Ovary (tissue), 7 donors: ENCODE measurements at regions not wholly inside any gene's neighbourhood (a gene's known extent, or its start where the extent isn't known, plus 50 kb on each side); places are given as distances from the start of the nearest gene placed in this dataset.

Experiments
- DNase-seq, 5 donors: peaks; one replicate each; pipeline ENCODE4 v3.0.0-alpha.2; 2019 to 2020
- H3K27ac ChIP-seq, 2 donors: fragments of 200-600 bp; one replicate each; pipeline versions ENCODE4 v1.5.1 to v1.8.0; 2019 to 2022
- H3K27me3 ChIP-seq: fragments of 200-600 bp; one replicate; pipeline ENCODE4 v1.8.0; 2022
- H3K36me3 ChIP-seq: fragments of 200-600 bp; sonication (generic); one replicate; pipeline ENCODE4 v1.5.1; 2019
- H3K4me1 ChIP-seq: one replicate; pipeline ENCODE4 v1.8.1; 2013; ENCODE audit warnings: mild to moderate bottlenecking, moderate library complexity; ENCODE audit not compliant: insufficient read depth
- H3K4me3 ChIP-seq: fragments of 200-600 bp; sonication (generic); one replicate; pipeline ENCODE4 v1.5.1; 2017
- H3K9me3 ChIP-seq, 2 donors: fragments of 200-600 bp in 1 of 2; sonication (generic) in 1 of 2; one replicate each; pipeline versions ENCODE4 v1.5.1 to v1.8.1; 2013 to 2019; ENCODE audit warnings: mild to moderate bottlenecking in 1 of 2, moderate library complexity in 1 of 2
- EP300 ChIP-seq: sonication (generic); formaldehyde crosslinking; IDR thresholded peaks from one replicate; pipeline ENCODE4 v1.6.1; 2017; ENCODE audit warnings: antibody characterized with exemption
- POLR2A ChIP-seq: fragments of 450-650 bp; IDR thresholded peaks from one replicate; pipeline ENCODE4 v1.6.1; 2017; ENCODE audit warnings: antibody characterized with exemption, mild to moderate bottlenecking, moderate library complexity
- WGBS, 3 donors: extraction: QIAGEN DNeasy Blood & Tissue Kit in 1 of 3; methylation state at CpG; one replicate each; pipeline versions ENCODE4 v1.1.5 to v1.1.7; 2013 to 2017; 5-methylcytosine and 5-hydroxymethylcytosine counted together
- intact Hi-C, 4 donors: fragments of 100-400 bp; cut with DNase I; formaldehyde crosslinking; loops; one replicate each; pipeline versions ENCODE4 v1.11.0 to v1.15.1; 2022 to 2023
- TF ChIP-seq, protein P1 (sequence below), 3 donors: fragments of 450-650 bp in 2 of 3; fragments of 200-600 bp in 1 of 3; IDR thresholded peaks; one replicate each; pipeline versions ENCODE4 v1.5.1 to v1.8.0; 2016 to 2022; ENCODE audit warnings: antibody characterized with exemption in 3 of 3, mild to moderate bottlenecking in 1 of 3
- donor health status: DM: no; HTN: no; CAD: no; lungs with moderate emphysema.
- donor health status: DM: no; HTN: no; CAD: no.
- donor health status: Bipolar disorder and iron deficiency.
- donor health status: DM: no; HTN: no; CAD: no.
- donor health status: DM: yes; HTN: yes; CAD: no.

DNA sequence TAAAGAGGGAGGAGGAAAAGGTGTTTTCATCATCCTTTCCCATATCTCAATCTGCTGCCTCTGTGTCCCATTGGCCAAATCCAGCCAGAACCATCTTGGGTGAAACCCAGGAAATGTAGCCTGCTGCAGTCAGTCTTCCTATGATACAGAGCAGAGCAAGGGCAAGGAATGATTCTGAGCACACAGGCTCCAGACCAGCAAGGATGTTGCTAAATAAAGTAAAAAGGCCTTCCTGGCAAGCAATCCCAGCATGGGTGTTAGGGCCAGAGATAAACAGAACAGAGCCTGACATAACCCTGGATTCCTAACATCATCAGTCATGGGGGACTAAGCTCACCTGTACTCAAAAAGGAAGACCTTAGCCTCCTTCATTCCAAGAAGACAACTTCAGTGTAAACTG lies 90.7 kb upstream of the AGTR1 start:
- no peak overlapping the region for H3K27ac ChIP-seq
- H3K4me3 ChIP-seq, result no peak overlapping the region
- H3K36me3 ChIP-seq, result no peaks in the 10 kb centered on the region
- TF ChIP-seq, protein P1, sequence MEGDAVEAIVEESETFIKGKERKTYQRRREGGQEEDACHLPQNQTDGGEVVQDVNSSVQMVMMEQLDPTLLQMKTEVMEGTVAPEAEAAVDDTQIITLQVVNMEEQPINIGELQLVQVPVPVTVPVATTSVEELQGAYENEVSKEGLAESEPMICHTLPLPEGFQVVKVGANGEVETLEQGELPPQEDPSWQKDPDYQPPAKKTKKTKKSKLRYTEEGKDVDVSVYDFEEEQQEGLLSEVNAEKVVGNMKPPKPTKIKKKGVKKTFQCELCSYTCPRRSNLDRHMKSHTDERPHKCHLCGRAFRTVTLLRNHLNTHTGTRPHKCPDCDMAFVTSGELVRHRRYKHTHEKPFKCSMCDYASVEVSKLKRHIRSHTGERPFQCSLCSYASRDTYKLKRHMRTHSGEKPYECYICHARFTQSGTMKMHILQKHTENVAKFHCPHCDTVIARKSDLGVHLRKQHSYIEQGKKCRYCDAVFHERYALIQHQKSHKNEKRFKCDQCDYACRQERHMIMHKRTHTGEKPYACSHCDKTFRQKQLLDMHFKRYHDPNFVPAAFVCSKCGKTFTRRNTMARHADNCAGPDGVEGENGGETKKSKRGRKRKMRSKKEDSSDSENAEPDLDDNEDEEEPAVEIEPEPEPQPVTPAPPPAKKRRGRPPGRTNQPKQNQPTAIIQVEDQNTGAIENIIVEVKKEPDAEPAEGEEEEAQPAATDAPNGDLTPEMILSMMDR (IDR thresholded peaks at IDR 0.05), result no peak
- no peak for TF ChIP-seq EP300
- no peak for TF ChIP-seq POLR2A
- H3K4me1 ChIP-seq, result peaks cover 9% of the 10 kb centered on the region
- H3K9me3 ChIP-seq, result no peaks in the 10 kb centered on the region
- DNase-seq, result no peak
- no peaks in the 10 kb centered on the region for H3K27me3 ChIP-seq
- intact Hi-C loops, result no loop called here

DNA sequence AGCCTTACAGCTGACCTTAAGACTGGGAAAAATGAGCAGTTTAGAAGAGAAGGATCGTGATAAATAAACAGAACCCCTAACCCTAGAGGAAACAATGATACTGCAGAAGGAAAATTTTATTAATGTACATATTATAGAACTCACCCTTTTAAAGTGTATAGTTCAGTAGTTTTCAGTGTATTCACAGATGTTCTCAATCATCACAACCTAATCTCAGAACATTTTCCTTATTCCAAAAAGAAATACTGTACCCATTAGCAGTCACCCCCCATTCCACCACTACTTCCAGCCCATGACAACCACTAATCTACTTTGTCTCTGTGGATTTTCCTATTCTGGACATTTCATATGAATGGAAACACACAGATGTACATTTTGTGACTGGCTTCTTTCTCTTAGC lies 90.2 kb upstream of the AGTR1 start:
- DNase-seq, result no peak
- Histone ChIP-seq H3K27ac (no peak overlapping the region), H3K4me3 (no peak overlapping the region), H3K36me3 (no peaks in the 10 kb centered on the region), H3K9me3 (no peaks in the 10 kb centered on the region), H3K4me1 (peaks cover 9% of the 10 kb centered on the region), H3K27me3 (no peaks in the 10 kb centered on the region)
- intact Hi-C loops, result no loop called here
- TF ChIP-seq POLR2A, result no peak
- TF ChIP-seq EP300, result no peak
- TF ChIP-seq, protein P1 (IDR thresholded peaks at IDR 0.05), result no peak
- 60 to 74% (median 71%) methylated on average over 1 of the region's 1 CpG for WGBS, 3 donors

DNA sequence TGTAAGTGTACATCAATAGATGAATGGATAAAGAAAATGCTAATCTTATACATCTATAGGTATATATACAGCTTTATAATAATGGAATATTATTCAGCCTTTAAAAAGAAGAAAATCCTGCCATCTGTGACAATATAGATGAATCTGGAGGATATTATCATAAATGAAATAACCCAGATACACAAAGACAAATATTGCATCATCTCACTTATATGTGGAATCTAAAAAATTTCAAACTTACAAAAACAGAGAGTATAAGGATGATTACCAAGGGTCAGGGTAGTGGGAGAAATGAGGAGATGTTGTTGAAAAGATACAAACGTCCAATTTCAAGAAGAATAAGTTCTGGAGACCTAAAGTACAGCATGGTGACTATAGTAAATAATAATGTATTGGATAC lies 85.4 kb upstream of the AGTR1 start:
- Histone ChIP-seq H3K4me3 (no peak overlapping the region), H3K36me3 (no peaks in the 10 kb centered on the region), H3K4me1 (no peaks in the 10 kb centered on the region), H3K27ac (no peak overlapping the region), H3K27me3 (no peaks in the 10 kb centered on the region), H3K9me3 (no peaks in the 10 kb centered on the region)
- intact Hi-C loops, result no loop called here
- no peak for TF ChIP-seq EP300
- TF ChIP-seq, protein P1 (IDR thresholded peaks at IDR 0.05), result no peak
- no peak for TF ChIP-seq POLR2A
- WGBS, 3 donors, result 24 to 44% (median 43%) methylated on average over 1 of the region's 1 CpG
- no peak for DNase-seq

DNA sequence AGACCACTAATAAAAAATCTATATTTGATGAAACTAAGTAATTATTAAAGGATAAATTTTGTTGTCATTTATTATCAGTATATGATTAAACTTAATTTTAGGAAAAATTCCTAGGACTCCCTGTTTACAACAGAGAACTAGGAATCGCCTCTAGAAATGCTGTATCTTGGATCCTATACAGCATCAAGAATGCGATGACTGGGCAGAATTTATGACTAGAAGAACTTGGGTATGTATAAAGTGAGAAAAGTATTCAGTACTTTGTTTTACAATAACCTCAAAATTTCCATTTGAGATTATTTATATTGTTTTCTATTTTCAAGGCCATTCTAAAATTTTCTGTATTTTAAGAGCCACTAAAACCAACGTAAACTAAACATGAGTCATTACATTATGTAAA lies 82.3 kb upstream of the AGTR1 start:
- TF ChIP-seq POLR2A (no peak), EP300 (no peak)
- TF ChIP-seq, protein P1 (IDR thresholded peaks at IDR 0.05), result no peak
- H3K27me3 ChIP-seq, result no peaks in the 10 kb centered on the region
- no peaks in the 10 kb centered on the region for H3K36me3 ChIP-seq
- no peaks in the 10 kb centered on the region for H3K4me1 ChIP-seq
- DNase-seq, result no peak
- 51 to 71% (median 68%) methylated on average over 3 of the region's 3 CpGs for WGBS, 3 donors
- H3K9me3 ChIP-seq, result no peaks in the 10 kb centered on the region
- intact Hi-C loops, result no loop called here
- H3K27ac ChIP-seq, result no peak overlapping the region
- no peak overlapping the region for H3K4me3 ChIP-seq
